Ascending aorta (tissue), 2 donors: ENCODE measurements at regions not wholly inside any gene's neighbourhood (a gene's known extent, or its start where the extent isn't known, plus 50 kb on each side); places are given as distances from the start of the nearest gene placed in this dataset.

Source experiments
- DNase-seq, 2 donors: peaks; one replicate each; pipeline ENCODE4 v3.0.0-alpha.2; 2019; ENCODE audit warnings: low spot score in 2 of 2
- H3K27ac ChIP-seq, 2 donors: fragments of 200-600 bp; sonication (generic); one replicate each; pipeline ENCODE4 v1.5.1; 2016 to 2017; ENCODE audit warnings: mild to moderate bottlenecking in 1 of 2
- H3K27me3 ChIP-seq: fragments of 200-600 bp; sonication (generic); one replicate; pipeline ENCODE4 v1.5.1; 2017
- H3K36me3 ChIP-seq, 2 donors: fragments of 200-600 bp; sonication (generic); one replicate each; pipeline ENCODE4 v1.5.1; 2016
- H3K4me1 ChIP-seq, 2 donors: fragments of 200-600 bp; sonication (generic); one replicate each; pipeline ENCODE4 v1.5.1; 2016 to 2017; ENCODE audit warnings: mild to moderate bottlenecking in 1 of 2
- H3K4me3 ChIP-seq, 2 donors: fragments of 200-600 bp; sonication (generic); one replicate each; pipeline ENCODE4 v1.5.1; 2016 to 2017; ENCODE audit warnings: mild to moderate bottlenecking in 1 of 2
- H3K9me3 ChIP-seq, 2 donors: fragments of 200-600 bp; sonication (generic); one replicate each; pipeline ENCODE4 v1.5.1; 2016
- intact Hi-C: fragments of 100-400 bp; cut with DNase I; formaldehyde crosslinking; loops from one replicate; pipeline ENCODE4 v1.15.1; 2023
- TF ChIP-seq, protein P1 (sequence below), 3 experiments: fragments of 200-600 bp in 2 of 3; fragments of 450-650 bp in 1 of 3; sonication (generic) in 2 of 3; IDR thresholded peaks; one replicate each; pipeline ENCODE4 v1.5.1; 2016 to 2019; ENCODE audit warnings: antibody characterized with exemption in 3 of 3, mild to moderate bottlenecking in 1 of 3, moderate library complexity in 1 of 3

GRCh38 chr10:58943256-58943890, 233.1 kb upstream of the PHYHIPL start:
- H3K27me3 ChIP-seq = no peaks in the 10 kb centered on the region
- intact Hi-C loops = no loop called here
- no peak overlapping the region for H3K4me3 ChIP-seq
- H3K27ac ChIP-seq = peak overlapping the region in 1 of 2 donors; percentile 7
- H3K4me1 ChIP-seq = peaks cover 0 to 2% of the 10 kb centered on the region in 2 donors
- DNase-seq = no peak
- TF ChIP-seq, protein P1, sequence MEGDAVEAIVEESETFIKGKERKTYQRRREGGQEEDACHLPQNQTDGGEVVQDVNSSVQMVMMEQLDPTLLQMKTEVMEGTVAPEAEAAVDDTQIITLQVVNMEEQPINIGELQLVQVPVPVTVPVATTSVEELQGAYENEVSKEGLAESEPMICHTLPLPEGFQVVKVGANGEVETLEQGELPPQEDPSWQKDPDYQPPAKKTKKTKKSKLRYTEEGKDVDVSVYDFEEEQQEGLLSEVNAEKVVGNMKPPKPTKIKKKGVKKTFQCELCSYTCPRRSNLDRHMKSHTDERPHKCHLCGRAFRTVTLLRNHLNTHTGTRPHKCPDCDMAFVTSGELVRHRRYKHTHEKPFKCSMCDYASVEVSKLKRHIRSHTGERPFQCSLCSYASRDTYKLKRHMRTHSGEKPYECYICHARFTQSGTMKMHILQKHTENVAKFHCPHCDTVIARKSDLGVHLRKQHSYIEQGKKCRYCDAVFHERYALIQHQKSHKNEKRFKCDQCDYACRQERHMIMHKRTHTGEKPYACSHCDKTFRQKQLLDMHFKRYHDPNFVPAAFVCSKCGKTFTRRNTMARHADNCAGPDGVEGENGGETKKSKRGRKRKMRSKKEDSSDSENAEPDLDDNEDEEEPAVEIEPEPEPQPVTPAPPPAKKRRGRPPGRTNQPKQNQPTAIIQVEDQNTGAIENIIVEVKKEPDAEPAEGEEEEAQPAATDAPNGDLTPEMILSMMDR (IDR thresholded peaks at IDR 0.05) = no peak
- no peaks in the 10 kb centered on the region for H3K36me3 ChIP-seq
- H3K9me3 ChIP-seq = no peaks in the 10 kb centered on the region

DNA sequence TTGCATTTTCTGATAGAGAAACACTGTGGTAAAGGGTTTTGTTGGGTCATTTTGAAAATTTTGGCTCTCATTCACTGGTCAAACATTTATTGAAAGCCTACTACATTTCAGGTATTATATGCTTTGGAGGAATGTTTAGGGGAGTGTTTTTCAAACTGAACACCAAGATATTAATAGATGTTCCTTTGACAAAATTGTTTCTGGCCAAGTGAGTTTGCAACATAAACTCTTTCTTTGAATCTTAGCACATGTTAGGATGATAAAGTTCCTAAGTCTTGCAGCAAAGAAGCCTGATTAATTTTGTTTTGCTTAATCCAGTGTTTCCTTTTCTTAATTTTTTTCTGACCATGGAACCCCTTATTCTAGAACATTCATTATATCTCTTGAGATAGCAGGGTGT, 232.5 kb upstream of the PHYHIPL start:
- peak overlapping the region in 1 of 2 donors; percentile 7 for H3K27ac ChIP-seq
- TF ChIP-seq, protein P1 (IDR thresholded peaks at IDR 0.05) = no peak

DNA sequence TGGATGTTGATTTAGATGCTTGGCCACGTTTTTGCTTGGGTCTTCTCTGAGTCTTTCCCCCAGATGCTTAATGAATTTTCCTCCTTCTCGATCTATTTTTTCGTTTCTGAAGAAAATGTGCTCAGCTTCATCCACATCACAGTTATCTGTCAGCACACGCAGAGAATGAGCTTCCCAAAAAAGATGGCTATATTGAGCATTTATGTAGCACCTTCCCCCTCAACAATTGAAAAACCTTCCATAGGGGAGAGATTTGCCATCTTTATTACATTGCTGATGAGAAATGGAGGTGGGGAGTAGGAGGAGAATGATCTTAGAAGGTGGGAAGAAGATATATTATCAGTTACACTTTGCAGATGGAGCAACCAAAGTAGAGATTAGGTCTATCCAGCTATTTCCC, 228.1 kb upstream of the PHYHIPL start:
- intact Hi-C loops = no loop called here
- Histone ChIP-seq H3K4me3 (no peak overlapping the region), H3K9me3 (no peaks in the 10 kb centered on the region), H3K27me3 (no peaks in the 10 kb centered on the region), H3K4me1 (peaks cover 0 to 4% of the 10 kb centered on the region in 2 donors), H3K27ac (no peak overlapping the region), H3K36me3 (no peaks in the 10 kb centered on the region)
- DNase-seq = no peak
- TF ChIP-seq, protein P1 (IDR thresholded peaks at IDR 0.05) = no peak

More for the DNA sequence above, 232.5 kb upstream of the PHYHIPL start:
- Histone ChIP-seq H3K27me3 (no peaks in the 10 kb centered on the region), H3K4me3 (no peak overlapping the region), H3K36me3 (no peaks in the 10 kb centered on the region), H3K4me1 (peaks cover 0 to 2% of the 10 kb centered on the region in 2 donors), H3K9me3 (no peaks in the 10 kb centered on the region)
- no peak for DNase-seq
- intact Hi-C loops = no loop called here

DNA sequence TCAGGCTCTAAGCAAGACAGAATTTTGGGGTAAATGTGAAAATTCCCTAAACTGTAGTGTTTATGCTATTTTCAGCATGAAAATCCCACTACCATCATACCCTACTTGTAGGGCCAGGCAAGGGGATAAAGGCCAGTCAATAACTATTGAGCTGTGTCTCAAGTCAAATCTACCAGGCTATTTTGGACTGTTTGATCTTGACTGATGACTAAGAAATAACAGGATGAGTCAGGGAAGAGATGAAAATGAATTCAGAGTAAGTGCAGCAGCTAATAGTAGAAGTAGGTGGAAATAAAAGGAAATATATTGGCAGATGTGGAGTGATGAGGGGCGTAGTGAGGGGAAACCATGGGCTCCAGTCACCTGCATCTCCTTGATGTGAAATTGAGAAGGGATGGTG, 225.8 kb upstream of the PHYHIPL start:
- no peak for DNase-seq
- H3K4me1 ChIP-seq = peaks cover 0 to 2% of the 10 kb centered on the region in 2 donors
- no peak overlapping the region for H3K27ac ChIP-seq
- no peaks in the 10 kb centered on the region for H3K27me3 ChIP-seq
- TF ChIP-seq, protein P1 (IDR thresholded peaks at IDR 0.05) = no peak
- no peaks in the 10 kb centered on the region for H3K36me3 ChIP-seq
- H3K9me3 ChIP-seq = no peaks in the 10 kb centered on the region
- intact Hi-C loops = loop anchor here (5.0 to 10.0 kb wide), 6 partner anchors 127 to 674 kb away; no protein-coding TSS in a partner anchor
- H3K4me3 ChIP-seq = no peak overlapping the region

- Histone ChIP-seq H3K27me3 (no peaks in the 10 kb centered on the region), H3K36me3 (no peaks in the 10 kb centered on the region), H3K27ac (no peak overlapping the region), H3K4me1 (peaks cover 0 to 2% of the 10 kb centered on the region in 2 donors), H3K9me3 (no peaks in the 10 kb centered on the region), H3K4me3 (no peak overlapping the region)
- TF ChIP-seq, protein P1 (IDR thresholded peaks at IDR 0.05) = no peak
- intact Hi-C loops = loop anchor here (5.0 to 10.0 kb wide), 6 partner anchors 126 to 674 kb away; no protein-coding TSS in a partner anchor
- no peak for DNase-seq
Measured at GRCh38 chr10:58951087-58951486, 225.4 kb upstream of the PHYHIPL start.
